ENCODE measurements at regions not wholly inside any gene's neighbourhood (a gene's known extent, or its start where the extent isn't known, plus 50 kb on each side); places are given as distances from the start of the nearest gene placed in this dataset.

- ChIA-PET SMC1A (ENCODE audit: uncharacterized antibody, unreplicated experiment) (interaction anchor here (0.7 to 1.0 kb wide), 2 partner anchors 49 to 786 kb away, joined by 3 read pairs; no protein-coding TSS in a partner anchor), POLR2A (no interaction called here), CTCF (no interaction called here), RAD21 (ENCODE audit: unreplicated experiment) (no interaction called here)
- no peak overlapping the region for H2AFZ ChIP-seq (ENCODE audit: control insufficient read depth, low read depth, low read length)
- no peak overlapping the region for H3K9ac ChIP-seq (ENCODE audit: control insufficient read depth, insufficient read depth, low read length)
- H3K36me3 ChIP-seq (ENCODE audit: control insufficient read depth in 2 of 2, insufficient read depth in 2 of 2, low read length in 1 of 2), result no peaks in the 10 kb centered on the region
- intact Hi-C loops (cut with micrococcal nuclease; ENCODE audit: unreplicated experiment), result no loop called here
- BruUV-seq (replicated peaks), result no TSS peak
- no peaks in the 10 kb centered on the region for H3K79me2 ChIP-seq (ENCODE audit: control insufficient read depth, insufficient read depth, low read length)
- H3K27ac ChIP-seq (ENCODE audit: control insufficient read depth, insufficient read depth), result no peak overlapping the region
- no peaks in the 10 kb centered on the region for H3K27me3 ChIP-seq (replicated peaks in 1 of 2; ENCODE audit: control insufficient read depth in 2 of 2, insufficient read depth in 2 of 2, low read length in 1 of 2)
- H3K4me1 ChIP-seq (ENCODE audit: control insufficient read depth, insufficient read depth, low read length), result no peaks in the 10 kb centered on the region
- H4K20me1 ChIP-seq (ENCODE audit: control insufficient read depth, insufficient read depth), result no peaks in the 10 kb centered on the region
- H3K9me3 ChIP-seq (replicated peaks; ENCODE audit: control insufficient read depth, insufficient read depth, low read length), result no peaks in the 10 kb centered on the region
- no peak overlapping the region for H3K4me3 ChIP-seq
- no peak for DNase-seq (ENCODE audit: low read depth, low spot score)
- in situ Hi-C loops (cut with MboI), result no loop called here
- no peak overlapping the region for H3K4me2 ChIP-seq (ENCODE audit: control insufficient read depth, insufficient read depth)
- 6% methylated on average over 2 of the region's 2 CpGs for WGBS (ENCODE audit: insufficient coverage, insufficient replicate concordance, low lambda C conversion rate, missing lambda C conversion rate)
- ATAC-seq, result no peak
- FAIRE-seq, result no peak
- TF ChIP-seq CBX3 (IDR thresholded peaks at IDR 0.05; ENCODE audit: borderline replicate concordance, low read depth) (no peak), ATF3 (IDR thresholded peaks at IDR 0.05; ENCODE audit: borderline replicate concordance, extremely low read depth, low read depth, low read length) (no peak), BCLAF1 (IDR thresholded peaks at IDR 0.05) (no peak), IRF4 (IDR thresholded peaks at IDR 0.05; ENCODE audit: low read depth, low read length) (no peak), TBL1XR1 (IDR thresholded peaks at IDR 0.05; ENCODE audit: low read depth, low read length) (no peak), KAT2A (conservative IDR thresholded peaks at IDR 0.05; ENCODE audit: control insufficient read depth, low read depth, low read length) (no peak), FOS (IDR thresholded peaks at IDR 0.05; ENCODE audit: borderline replicate concordance, extremely low read depth, insufficient read length) (no peak), NBN (IDR thresholded peaks at IDR 0.05) (no peak), ELK1 (IDR thresholded peaks at IDR 0.05; ENCODE audit: low read depth, low read length) (no peak)
- TF ChIP-seq, protein P1, sequence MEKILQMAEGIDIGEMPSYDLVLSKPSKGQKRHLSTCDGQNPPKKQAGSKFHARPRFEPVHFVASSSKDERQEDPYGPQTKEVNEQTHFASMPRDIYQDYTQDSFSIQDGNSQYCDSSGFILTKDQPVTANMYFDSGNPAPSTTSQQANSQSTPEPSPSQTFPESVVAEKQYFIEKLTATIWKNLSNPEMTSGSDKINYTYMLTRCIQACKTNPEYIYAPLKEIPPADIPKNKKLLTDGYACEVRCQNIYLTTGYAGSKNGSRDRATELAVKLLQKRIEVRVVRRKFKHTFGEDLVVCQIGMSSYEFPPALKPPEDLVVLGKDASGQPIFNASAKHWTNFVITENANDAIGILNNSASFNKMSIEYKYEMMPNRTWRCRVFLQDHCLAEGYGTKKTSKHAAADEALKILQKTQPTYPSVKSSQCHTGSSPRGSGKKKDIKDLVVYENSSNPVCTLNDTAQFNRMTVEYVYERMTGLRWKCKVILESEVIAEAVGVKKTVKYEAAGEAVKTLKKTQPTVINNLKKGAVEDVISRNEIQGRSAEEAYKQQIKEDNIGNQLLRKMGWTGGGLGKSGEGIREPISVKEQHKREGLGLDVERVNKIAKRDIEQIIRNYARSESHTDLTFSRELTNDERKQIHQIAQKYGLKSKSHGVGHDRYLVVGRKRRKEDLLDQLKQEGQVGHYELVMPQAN (conservative IDR thresholded peaks at IDR 0.05), result no peak
- TF ChIP-seq, protein P2, sequence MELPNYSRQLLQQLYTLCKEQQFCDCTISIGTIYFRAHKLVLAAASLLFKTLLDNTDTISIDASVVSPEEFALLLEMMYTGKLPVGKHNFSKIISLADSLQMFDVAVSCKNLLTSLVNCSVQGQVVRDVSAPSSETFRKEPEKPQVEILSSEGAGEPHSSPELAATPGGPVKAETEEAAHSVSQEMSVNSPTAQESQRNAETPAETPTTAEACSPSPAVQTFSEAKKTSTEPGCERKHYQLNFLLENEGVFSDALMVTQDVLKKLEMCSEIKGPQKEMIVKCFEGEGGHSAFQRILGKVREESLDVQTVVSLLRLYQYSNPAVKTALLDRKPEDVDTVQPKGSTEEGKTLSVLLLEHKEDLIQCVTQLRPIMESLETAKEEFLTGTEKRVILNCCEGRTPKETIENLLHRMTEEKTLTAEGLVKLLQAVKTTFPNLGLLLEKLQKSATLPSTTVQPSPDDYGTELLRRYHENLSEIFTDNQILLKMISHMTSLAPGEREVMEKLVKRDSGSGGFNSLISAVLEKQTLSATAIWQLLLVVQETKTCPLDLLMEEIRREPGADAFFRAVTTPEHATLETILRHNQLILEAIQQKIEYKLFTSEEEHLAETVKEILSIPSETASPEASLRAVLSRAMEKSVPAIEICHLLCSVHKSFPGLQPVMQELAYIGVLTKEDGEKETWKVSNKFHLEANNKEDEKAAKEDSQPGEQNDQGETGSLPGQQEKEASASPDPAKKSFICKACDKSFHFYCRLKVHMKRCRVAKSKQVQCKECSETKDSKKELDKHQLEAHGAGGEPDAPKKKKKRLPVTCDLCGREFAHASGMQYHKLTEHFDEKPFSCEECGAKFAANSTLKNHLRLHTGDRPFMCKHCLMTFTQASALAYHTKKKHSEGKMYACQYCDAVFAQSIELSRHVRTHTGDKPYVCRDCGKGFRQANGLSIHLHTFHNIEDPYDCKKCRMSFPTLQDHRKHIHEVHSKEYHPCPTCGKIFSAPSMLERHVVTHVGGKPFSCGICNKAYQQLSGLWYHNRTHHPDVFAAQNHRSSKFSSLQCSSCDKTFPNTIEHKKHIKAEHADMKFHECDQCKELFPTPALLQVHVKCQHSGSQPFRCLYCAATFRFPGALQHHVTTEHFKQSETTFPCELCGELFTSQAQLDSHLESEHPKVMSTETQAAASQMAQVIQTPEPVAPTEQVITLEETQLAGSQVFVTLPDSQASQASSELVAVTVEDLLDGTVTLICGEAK (IDR thresholded peaks at IDR 0.05; ENCODE audit: borderline replicate concordance), result no peak
- TF ChIP-seq, protein P3, sequence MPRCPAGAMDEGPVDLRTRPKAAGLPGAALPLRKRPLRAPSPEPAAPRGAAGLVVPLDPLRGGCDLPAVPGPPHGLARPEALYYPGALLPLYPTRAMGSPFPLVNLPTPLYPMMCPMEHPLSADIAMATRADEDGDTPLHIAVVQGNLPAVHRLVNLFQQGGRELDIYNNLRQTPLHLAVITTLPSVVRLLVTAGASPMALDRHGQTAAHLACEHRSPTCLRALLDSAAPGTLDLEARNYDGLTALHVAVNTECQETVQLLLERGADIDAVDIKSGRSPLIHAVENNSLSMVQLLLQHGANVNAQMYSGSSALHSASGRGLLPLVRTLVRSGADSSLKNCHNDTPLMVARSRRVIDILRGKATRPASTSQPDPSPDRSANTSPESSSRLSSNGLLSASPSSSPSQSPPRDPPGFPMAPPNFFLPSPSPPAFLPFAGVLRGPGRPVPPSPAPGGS (IDR thresholded peaks at IDR 0.05; ENCODE audit: borderline replicate concordance, insufficient read depth, low read depth, low read length, poor library complexity, severe bottlenecking), result no peak
Measured at GRCh38 chr2:63712748-63713147, 124.0 kb downstream of the MDH1 start.

Data from GM12878 (cell line).